IgD-negative memory B cell (primary cell): ENCODE measurements at regions not wholly inside any gene's neighbourhood (a gene's known extent, or its start where the extent isn't known, plus 50 kb on each side); places are given as distances from the start of the nearest gene placed in this dataset.

Experiments
- H3K27ac Mint-ChIP-seq, 3 donors: one replicate each; pipeline ENCODE4 v1.8.0; 2020 to 2022; ENCODE audit warnings: mild to moderate bottlenecking in 3 of 3, mixed read lengths in 3 of 3, moderate library complexity in 1 of 3
- H3K27me3 Mint-ChIP-seq: one replicate; pipeline ENCODE4 v1.8.0; 2021; ENCODE audit warnings: mixed read lengths
- H3K36me3 Mint-ChIP-seq: one replicate; pipeline ENCODE4 v1.8.0; 2020; ENCODE audit warnings: mild to moderate bottlenecking, mixed read lengths
- H3K4me1 Mint-ChIP-seq, 3 donors: one replicate each; pipeline ENCODE4 v1.8.0; 2020 to 2022; ENCODE audit warnings: mixed read lengths in 3 of 3, mild to moderate bottlenecking in 1 of 3
- H3K4me3 Mint-ChIP-seq, 4 donors: one replicate each; pipeline ENCODE4 v1.8.0; 2020 to 2022; ENCODE audit warnings: mild to moderate bottlenecking in 4 of 4, mixed read lengths in 4 of 4, moderate library complexity in 3 of 4
- H3K9me3 Mint-ChIP-seq, 3 donors: one replicate each; pipeline ENCODE4 v1.8.0; 2020 to 2021; ENCODE audit warnings: mixed read lengths in 3 of 3, mild to moderate bottlenecking in 1 of 3

DNA sequence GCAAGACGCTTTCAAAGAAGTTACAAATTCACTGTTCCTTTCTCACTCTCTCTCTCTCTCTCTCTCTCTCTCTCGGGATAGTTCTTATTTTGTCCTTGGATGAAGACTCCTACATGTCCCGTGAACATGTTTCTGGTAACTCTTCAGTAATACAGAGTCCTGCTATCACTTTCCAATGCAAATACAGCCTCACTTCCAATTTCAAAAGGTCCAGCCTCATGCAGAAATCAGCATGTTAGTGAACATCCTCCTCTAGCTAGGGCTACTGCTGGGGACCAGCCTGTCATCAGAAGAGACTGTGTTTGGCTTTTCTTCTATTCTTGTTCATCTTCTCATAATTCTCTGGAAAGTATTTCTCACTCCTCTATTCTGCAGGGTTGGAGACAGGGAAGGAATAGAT is 1306.7 kb upstream of the CELF4 start:
- Mint-ChIP-seq H3K4me1 (no peaks in the 10 kb centered on the region), H3K36me3 (no peaks in the 10 kb centered on the region), H3K9me3 (peaks cover 0 to 6% (median 3%) of the 10 kb centered on the region in 3 donors), H3K4me3 (no peak overlapping the region), H3K27me3 (peaks cover 4% of the 10 kb centered on the region), H3K27ac (no peak overlapping the region)

DNA sequence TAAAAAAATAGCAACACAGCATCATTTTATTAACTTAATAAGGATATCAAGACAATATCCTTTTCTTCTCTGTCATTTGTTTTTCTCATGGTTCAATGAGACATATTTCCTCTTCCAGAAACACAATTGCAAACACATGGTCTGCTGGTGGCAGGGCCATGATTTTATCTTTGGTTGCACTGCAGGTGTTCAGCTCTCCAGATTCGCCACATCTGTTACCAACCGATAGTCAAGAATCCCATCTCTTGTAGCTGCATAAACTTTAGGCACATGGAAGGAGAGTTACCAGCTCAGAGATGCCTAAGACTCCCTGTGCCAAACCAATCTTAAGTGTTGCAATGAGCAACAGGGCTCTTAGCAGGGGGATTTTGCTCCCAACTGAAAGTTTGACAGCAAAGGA is 1303.2 kb upstream of the CELF4 start:
- peaks cover 0 to 6% (median 3%) of the 10 kb centered on the region in 3 donors for H3K9me3 Mint-ChIP-seq

DNA sequence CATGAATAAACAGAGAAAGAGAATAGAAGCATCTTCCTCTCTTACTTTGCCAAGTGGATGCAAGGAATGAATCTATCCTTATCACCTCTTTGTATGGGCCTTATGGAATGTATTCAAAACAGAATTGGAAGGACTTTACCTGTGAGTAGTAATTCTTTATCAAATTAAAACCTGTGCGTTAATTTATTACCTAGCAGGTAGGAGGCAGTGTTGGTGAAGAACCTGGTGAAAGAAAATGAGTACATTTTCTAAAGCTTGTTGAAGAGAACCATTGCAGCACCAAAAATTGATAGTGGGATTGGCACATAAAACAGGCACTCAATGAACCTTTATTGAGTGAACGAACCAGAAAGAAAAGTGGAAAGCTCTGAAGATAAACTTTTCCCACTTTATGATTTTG is 1302.1 kb upstream of the CELF4 start:
- Mint-ChIP-seq H3K4me1 (peaks cover 0 to 2% (median 0%) of the 10 kb centered on the region in 3 donors), H3K27ac (no peak overlapping the region), H3K4me3 (no peak overlapping the region), H3K9me3 (peaks cover 0 to 2% (median under 1%) of the 10 kb centered on the region in 3 donors), H3K36me3 (no peaks in the 10 kb centered on the region), H3K27me3 (peaks cover 2% of the 10 kb centered on the region)

More for the DNA sequence above, 1303.2 kb upstream of the CELF4 start:
- Mint-ChIP-seq H3K36me3 (no peaks in the 10 kb centered on the region), H3K4me3 (no peak overlapping the region), H3K4me1 (no peaks in the 10 kb centered on the region), H3K27ac (no peak overlapping the region), H3K27me3 (peaks cover 4% of the 10 kb centered on the region)

DNA sequence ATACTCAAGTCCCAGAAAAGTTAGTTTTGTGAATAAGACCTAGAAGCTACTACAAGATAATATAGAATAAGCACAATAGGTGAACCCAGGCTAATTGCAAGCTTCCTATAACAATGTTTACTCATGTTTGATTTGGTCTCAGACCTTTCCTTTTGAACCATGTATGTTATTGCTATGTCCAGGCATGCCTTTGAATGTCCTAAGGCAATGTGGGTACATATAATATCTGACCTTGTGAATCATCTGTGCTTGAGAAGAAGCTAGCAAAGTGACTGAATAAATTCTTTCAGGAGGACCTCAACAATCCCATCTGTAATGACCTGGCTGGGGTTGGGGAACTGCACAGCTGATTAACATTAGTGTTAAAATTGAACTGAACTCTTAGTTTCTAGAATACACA is 1285.9 kb upstream of the CELF4 start:
- Mint-ChIP-seq H3K4me1 (peaks cover 0 to 4% (median 0%) of the 10 kb centered on the region in 3 donors), H3K27me3 (no peaks in the 10 kb centered on the region), H3K9me3 (peaks cover 0 to 4% (median 3%) of the 10 kb centered on the region in 3 donors), H3K36me3 (no peaks in the 10 kb centered on the region), H3K27ac (no peak overlapping the region), H3K4me3 (no peak overlapping the region)

DNA sequence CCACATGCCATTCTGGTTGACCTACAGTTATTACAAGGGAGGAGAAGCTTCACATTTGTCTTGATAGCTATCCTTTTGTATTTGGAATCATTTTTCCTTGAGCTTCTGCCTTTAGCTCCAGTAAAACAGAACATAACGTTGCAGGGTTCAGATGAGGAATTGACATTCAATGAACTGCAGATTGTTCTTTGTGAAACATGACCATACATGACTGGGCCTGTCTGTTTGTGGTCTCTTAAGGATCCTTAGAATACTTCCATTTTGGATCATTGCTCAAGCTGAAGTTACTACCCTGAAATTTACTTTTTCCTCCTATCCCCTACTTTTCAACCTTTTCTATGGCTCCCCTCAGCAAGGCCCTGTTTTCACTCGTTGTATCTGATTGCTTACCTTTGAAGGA is 1281.7 kb upstream of the CELF4 start:
- Mint-ChIP-seq H3K9me3 (no peaks in the 10 kb centered on the region), H3K4me1 (peaks cover 0 to 2% (median 0%) of the 10 kb centered on the region in 3 donors), H3K4me3 (no peak overlapping the region), H3K27me3 (no peaks in the 10 kb centered on the region), H3K36me3 (no peaks in the 10 kb centered on the region), H3K27ac (no peak overlapping the region)

DNA sequence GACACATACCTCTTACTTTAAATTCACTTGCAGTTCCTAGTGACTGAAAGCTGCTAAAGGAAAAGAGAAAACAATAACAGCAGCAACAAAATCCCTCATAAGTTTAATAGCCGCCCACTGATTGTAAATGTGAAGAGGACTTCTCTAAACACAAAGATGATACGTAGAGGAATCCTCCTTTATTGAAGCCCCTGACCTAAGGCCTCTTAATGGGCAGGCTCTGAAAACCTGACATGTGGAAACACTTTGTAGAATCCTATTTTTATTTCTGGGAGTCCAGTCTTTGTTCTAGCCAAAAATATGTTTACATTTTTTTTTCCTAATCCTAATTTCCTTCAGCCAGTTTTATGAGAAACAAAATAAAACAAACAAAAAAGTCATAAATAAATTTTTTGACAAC is 1277.7 kb upstream of the CELF4 start:
- H3K27me3 Mint-ChIP-seq = no peaks in the 10 kb centered on the region
- H3K36me3 Mint-ChIP-seq = peaks cover 2% of the 10 kb centered on the region
- H3K27ac Mint-ChIP-seq = no peak overlapping the region
- peaks cover 0 to 3% (median 0%) of the 10 kb centered on the region in 3 donors for H3K9me3 Mint-ChIP-seq
- H3K4me3 Mint-ChIP-seq = no peak overlapping the region
- H3K4me1 Mint-ChIP-seq = peaks cover 0 to 2% (median 0%) of the 10 kb centered on the region in 3 donors

DNA sequence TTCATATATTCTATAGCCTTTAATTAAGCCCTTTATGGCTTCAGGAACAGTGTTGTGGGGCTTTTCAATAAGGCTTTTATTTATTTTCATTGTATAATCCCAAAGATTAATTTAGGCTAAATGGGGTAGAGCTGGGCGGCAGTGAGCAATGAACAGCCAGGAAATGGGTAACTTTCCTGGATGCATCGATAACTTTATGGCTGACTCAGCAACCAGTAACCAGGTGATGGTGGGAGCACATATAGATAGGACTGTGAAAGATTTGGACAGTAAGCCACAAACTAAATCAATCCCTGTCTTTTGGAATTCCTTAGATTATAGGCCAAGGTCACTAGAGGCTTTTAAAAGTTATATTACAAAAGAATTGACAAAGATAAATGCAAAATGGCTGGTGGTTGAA is 1260.6 kb upstream of the CELF4 start:
- H3K27me3 Mint-ChIP-seq = no peaks in the 10 kb centered on the region
- H3K4me1 Mint-ChIP-seq = no peaks in the 10 kb centered on the region
- peaks cover 0 to 2% (median 0%) of the 10 kb centered on the region in 3 donors for H3K9me3 Mint-ChIP-seq

DNA sequence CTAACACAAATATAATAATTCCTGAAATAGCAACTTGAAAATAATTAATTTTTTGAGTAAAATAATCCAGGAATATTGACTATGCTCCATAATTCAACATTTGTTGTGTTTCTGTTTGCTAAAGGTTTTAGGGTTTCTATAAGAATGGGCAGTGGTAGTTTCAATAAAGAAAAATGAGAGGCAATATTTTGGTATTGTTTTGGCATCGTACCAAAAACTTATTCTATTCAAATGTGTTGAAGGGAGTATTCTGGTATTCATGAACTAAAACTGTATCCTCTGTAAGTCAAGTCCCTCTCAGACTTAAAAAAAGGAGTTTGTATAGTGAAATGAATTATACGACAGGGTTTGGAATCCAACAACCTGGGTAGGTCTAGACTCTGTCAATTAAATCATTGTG is 1245.6 kb upstream of the CELF4 start:
- no peaks in the 10 kb centered on the region for H3K36me3 Mint-ChIP-seq

More for the DNA sequence above, 1260.6 kb upstream of the CELF4 start:
- H3K27ac Mint-ChIP-seq = no peak overlapping the region
- no peak overlapping the region for H3K4me3 Mint-ChIP-seq
- H3K36me3 Mint-ChIP-seq = no peaks in the 10 kb centered on the region

DNA sequence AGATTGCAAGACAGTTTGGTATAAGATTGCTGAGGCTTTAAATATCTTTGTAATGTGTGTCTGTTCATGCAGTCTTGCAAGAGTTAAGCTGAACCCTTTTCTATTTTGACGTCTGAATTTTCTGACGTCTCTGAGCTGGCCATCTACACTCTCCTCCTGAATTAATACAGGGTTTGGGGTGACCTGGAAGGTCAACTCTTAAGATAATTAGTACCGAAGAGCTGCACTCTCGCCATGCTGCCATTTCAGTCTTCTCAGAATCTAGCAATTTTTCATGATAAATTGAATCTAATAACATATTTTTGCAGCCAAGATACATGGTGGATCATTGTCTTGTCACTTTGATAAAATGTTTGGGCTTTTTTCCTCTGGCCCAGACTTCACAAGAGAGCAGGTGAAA is 1245.2 kb upstream of the CELF4 start:
- Mint-ChIP-seq H3K27me3 (no peaks in the 10 kb centered on the region), H3K36me3 (no peaks in the 10 kb centered on the region), H3K27ac (no peak overlapping the region), H3K4me3 (no peak overlapping the region), H3K9me3 (peaks cover 0 to 2% (median 0%) of the 10 kb centered on the region in 3 donors), H3K4me1 (peaks cover 0 to 1% (median 0%) of the 10 kb centered on the region in 3 donors)

More for the DNA sequence above, 1245.6 kb upstream of the CELF4 start:
- Mint-ChIP-seq H3K4me1 (peaks cover 0 to 1% (median 0%) of the 10 kb centered on the region in 3 donors), H3K27ac (no peak overlapping the region), H3K27me3 (no peaks in the 10 kb centered on the region), H3K4me3 (no peak overlapping the region), H3K9me3 (peaks cover 0 to 2% (median 0%) of the 10 kb centered on the region in 3 donors)

DNA sequence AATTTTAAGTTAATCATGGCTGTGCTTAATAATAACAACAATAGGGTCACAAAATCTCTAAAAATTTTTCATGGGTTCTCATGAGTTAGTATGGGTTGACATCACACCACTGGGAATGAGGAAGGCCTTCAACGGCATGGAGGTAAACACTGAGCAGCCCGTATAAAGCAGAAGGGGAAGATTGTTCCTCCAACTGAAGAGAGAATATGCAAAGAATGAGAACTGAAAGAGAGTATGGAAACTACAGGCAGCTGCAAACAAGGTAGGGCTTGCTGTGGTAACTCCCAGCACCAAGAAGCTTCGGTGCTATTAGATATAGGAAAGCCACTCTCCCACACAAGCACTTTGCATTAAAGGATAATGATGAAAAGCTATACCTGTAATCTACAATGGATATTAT is 1242.3 kb upstream of the CELF4 start:
- Mint-ChIP-seq H3K27me3 (no peaks in the 10 kb centered on the region), H3K27ac (no peak overlapping the region), H3K4me3 (no peak overlapping the region), H3K9me3 (peaks cover 0 to 2% (median 2%) of the 10 kb centered on the region in 3 donors), H3K4me1 (no peaks in the 10 kb centered on the region), H3K36me3 (no peaks in the 10 kb centered on the region)

DNA sequence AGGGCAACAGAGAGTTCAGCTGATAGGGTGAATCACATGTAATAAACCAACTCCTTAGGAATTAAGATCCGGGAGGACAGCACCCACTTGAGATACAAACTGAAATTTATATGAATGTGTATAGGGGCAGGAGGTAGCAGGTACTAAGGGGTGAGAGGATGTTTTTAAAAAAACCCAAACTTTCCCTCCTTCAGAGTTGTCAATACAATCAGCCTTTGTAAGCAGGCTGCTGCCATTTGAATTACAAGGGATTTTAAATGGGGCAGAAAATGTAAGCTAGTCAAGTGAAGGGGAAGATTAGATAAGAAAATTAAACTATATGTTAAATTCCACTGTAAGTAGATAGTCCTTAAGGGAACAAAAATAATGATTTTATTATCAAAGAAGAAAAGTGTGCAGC is 1239.7 kb upstream of the CELF4 start:
- no peak overlapping the region for H3K27ac Mint-ChIP-seq
- H3K9me3 Mint-ChIP-seq = peaks cover 0 to 2% (median 2%) of the 10 kb centered on the region in 3 donors
- no peaks in the 10 kb centered on the region for H3K36me3 Mint-ChIP-seq

DNA sequence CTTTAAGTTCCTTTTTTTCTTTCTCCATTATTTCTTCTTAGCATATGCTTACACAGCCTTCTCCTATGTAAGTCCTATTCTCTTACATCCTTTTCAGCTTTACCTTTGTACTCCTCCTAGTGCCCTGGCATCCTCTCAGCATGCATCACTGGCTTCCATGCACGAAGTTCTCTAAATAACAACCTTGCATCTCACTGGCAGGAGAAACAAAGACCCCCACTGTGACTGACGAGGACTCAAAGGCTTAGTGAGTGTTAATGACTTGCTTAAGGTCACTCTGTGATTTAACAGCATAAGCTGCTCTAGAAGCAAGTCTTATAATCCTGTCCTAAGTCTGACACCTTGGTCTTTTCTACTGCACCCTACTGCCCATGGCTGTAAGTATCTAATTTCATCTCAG is 1236.0 kb upstream of the CELF4 start:
- H3K9me3 Mint-ChIP-seq = peaks cover 0 to 2% (median 0%) of the 10 kb centered on the region in 3 donors
- H3K27ac Mint-ChIP-seq = no peak overlapping the region
- H3K4me1 Mint-ChIP-seq = no peaks in the 10 kb centered on the region
- no peaks in the 10 kb centered on the region for H3K36me3 Mint-ChIP-seq
- no peaks in the 10 kb centered on the region for H3K27me3 Mint-ChIP-seq
- H3K4me3 Mint-ChIP-seq = peak overlapping the region in 1 of 4 donors; percentile 56

More for the DNA sequence above, 1239.7 kb upstream of the CELF4 start:
- Mint-ChIP-seq H3K27me3 (no peaks in the 10 kb centered on the region), H3K4me3 (no peak overlapping the region), H3K4me1 (no peaks in the 10 kb centered on the region)

DNA sequence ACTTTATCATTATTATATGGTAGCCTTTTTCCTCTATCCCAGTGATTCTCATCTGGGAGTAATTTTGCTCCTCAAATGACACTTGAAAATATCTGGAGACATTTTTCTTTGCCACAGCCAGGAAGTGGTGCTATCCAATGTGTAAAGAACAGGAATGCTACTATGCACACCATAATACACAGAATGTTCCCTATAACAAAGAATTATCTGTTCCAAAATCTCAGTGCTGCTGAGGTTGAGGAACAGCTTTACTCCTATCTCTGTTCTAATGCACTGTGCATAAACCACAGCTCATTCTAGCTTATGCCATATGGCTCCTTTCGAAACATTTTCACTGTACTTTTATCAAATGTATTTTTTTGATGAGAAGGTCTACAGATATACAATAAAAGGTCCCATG is 1231.2 kb upstream of the CELF4 start:
- H3K36me3 Mint-ChIP-seq = no peaks in the 10 kb centered on the region
- no peaks in the 10 kb centered on the region for H3K27me3 Mint-ChIP-seq
- no peak overlapping the region for H3K4me3 Mint-ChIP-seq
- no peak overlapping the region for H3K27ac Mint-ChIP-seq
- no peaks in the 10 kb centered on the region for H3K9me3 Mint-ChIP-seq
- no peaks in the 10 kb centered on the region for H3K4me1 Mint-ChIP-seq

DNA sequence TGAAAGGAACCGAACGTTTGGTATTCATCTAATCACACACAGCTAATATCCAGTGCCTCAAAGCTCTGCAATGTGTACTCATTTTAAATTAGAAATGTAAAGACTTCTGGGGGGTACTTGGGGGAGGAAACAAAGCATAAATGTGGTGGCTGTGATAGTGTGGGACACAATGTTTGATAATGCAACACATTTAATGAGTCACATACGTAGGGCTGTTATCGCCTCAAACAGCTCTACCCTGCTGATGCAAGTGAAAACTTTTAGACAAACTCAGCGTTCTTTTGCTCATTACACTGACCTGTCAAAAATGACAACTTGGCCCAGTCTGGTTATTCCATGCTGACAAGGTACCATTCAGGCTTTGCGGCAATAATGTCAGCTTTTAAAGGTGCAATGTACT is 1227.1 kb upstream of the CELF4 start:
- no peak overlapping the region for H3K4me3 Mint-ChIP-seq
- H3K27ac Mint-ChIP-seq = no peak overlapping the region
- peaks cover 0 to 4% (median 0%) of the 10 kb centered on the region in 3 donors for H3K9me3 Mint-ChIP-seq
- no peaks in the 10 kb centered on the region for H3K4me1 Mint-ChIP-seq
- no peaks in the 10 kb centered on the region for H3K36me3 Mint-ChIP-seq
- no peaks in the 10 kb centered on the region for H3K27me3 Mint-ChIP-seq

DNA sequence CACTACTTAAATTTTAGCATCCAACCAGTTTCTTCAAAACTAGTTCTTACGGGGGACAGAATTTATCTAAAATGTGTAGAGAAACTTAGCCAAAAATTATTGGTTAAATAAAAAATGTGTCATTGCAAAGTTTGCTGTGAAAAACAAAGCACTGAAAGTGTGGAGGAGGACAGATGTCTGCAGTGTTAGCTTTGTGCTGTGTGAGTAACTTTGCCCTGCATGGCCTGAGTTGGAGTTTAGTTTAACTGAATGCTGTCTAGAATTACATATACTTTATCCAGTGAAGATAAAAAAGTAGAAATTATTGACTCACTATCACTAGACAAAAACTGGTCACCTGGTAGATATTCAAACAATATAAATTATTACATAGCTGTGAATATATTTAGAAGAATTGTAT is 1225.2 kb upstream of the CELF4 start:
- no peak overlapping the region for H3K27ac Mint-ChIP-seq
- H3K9me3 Mint-ChIP-seq = peaks cover 0 to 4% (median 0%) of the 10 kb centered on the region in 3 donors
- H3K4me3 Mint-ChIP-seq = no peak overlapping the region
- no peaks in the 10 kb centered on the region for H3K27me3 Mint-ChIP-seq
- no peaks in the 10 kb centered on the region for H3K4me1 Mint-ChIP-seq
- H3K36me3 Mint-ChIP-seq = no peaks in the 10 kb centered on the region

DNA sequence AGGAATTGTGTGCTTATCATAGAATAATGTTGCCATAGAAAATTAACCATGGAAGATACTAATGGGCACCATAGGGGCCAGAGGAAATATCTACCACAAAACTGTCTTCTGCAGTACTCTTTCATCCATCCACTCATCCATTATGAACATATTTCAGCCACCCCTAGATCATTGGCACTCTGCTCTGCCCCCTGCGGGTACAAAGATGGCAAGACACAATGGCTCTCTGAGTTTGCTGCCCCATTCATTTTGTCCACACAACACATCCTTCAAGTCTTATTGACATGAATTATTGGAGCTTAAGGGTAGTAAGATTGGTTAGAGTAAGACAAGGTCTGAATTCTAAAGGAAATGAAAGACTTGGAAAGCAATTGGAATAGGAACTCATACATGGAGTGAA is 1224.7 kb upstream of the CELF4 start:
- peaks cover 0 to 4% (median 0%) of the 10 kb centered on the region in 3 donors for H3K9me3 Mint-ChIP-seq
- H3K27me3 Mint-ChIP-seq = no peaks in the 10 kb centered on the region
- H3K36me3 Mint-ChIP-seq = no peaks in the 10 kb centered on the region
- no peaks in the 10 kb centered on the region for H3K4me1 Mint-ChIP-seq
- H3K4me3 Mint-ChIP-seq = no peak overlapping the region
- H3K27ac Mint-ChIP-seq = no peak overlapping the region
